HTR-8/SVneo (cell line): ENCODE measurements at regions not wholly inside any gene's neighbourhood (a gene's known extent, or its start where the extent isn't known, plus 50 kb on each side); places are given as distances from the start of the nearest gene placed in this dataset.
"Not testable (repeated sequence)": the region's sequence is repeated elsewhere in the genome, so short reads cannot be mapped to it uniquely, and the experiment has no call there.

Source experiments
- DNase-seq: peaks from one replicate; pipeline ENCODE4 v3.0.0; 2011; ENCODE audit warnings: low spot score, mixed read lengths; ENCODE audit not compliant: insufficient read length
- FAIRE-seq: peaks from 2 replicates; lab custom pipeline; 2011; peaks lifted over from hg19 to GRCh38; lab: Jason Lieb, UNC

DNA sequence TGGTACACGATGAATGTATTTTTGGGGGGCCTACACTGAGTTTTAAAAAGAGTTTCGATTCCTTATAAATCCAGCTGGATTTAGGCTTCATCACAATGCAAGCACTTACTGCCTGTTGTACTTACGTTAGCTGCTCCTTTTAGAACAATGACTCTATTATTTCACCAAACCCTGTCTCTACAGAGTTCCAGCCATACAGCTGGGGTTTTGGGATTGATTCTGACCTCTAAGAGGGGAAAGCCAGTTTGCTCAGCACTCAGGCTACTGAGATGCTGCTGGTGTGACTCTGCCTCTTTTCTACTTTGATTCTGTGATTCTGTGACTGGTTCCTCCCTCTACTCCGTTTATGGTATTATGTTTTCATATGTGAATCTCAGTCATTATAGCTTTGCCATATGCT lies 329.7 kb downstream of the ABCC12 start:
- FAIRE-seq, result no peak
- no peak for DNase-seq

DNA sequence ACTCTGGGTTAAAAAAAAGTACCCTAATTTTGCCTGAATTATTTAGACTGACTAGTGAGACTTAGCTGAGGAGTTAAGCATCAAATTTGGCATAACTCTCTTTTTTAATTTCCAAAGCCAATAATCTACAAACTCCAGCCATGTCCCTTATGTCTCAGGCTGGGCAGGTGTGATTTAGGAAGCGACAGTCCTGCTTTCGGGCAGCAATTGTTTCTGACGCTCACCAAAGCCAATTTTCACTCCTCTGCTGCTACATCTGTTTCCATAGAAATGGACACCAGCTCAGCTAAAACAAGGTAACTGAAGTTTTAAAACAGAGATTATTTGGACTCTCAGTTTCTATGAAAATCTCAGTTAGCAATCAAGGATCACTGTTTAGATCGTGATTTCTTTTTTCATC lies 338.7 kb downstream of the ABCC12 start:
- DNase-seq (no peak), FAIRE-seq (no peak)

DNA sequence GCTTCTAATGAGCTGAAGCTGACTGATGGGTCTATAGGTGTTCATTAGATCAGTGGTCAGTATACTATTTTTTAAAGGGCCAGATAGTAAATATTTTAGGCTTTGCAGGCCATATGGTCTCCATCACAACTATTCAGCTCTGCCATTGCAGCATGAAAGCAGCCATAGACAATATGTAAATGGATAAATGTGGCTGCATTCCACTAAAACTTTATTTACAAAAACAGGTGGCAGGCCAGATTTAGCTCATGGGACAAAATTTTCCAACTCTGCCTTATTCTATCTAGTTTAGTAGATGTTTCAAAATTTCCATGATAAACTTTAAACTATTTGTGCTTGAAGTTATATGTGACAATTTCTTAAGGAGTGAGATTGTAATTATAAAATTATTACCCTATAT lies 339.3 kb downstream of the ABCC12 start:
- no peak for FAIRE-seq
- no peak for DNase-seq

DNA sequence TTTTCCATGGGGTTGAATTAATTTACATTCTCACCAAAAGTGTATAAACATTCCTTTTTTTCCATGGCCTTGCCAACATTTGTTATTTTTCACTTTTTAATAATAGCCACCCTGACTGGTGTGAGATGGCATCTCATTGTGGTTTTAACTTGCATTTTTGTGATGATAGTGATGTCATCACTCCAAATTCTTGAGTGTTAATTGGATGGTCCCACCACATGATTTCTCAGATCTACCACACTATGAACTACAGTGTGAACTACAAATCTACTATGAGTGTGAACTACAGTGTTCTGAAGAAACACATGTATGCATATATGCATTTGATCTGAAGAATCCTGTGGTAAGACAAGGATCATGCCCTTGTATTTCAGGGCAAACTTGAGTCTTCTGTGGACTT lies 340.1 kb downstream of the ABCC12 start:
- no peak for FAIRE-seq
- no peak for DNase-seq

DNA sequence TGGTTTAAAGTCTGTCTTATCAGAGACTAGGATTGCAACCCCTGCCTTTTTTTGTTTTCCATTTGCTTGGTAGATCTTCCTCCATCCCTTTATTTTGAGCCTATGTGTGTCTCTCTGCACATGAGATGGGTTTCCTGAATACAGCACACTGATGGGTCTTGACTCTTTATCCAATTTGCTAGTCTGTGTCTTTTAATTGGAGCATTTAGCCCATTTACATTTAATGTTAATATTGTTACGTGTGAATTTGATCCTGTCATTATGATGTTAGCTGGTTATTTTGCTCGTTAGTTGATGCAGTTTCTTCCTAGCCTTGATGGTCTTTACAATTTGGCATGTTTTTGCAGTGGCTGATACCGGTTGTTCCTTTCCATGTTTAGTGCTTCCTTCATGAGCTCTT lies 344.0 kb downstream of the ABCC12 start:
- DNase-seq, FAIRE-seq: not testable (repeated sequence)

DNA sequence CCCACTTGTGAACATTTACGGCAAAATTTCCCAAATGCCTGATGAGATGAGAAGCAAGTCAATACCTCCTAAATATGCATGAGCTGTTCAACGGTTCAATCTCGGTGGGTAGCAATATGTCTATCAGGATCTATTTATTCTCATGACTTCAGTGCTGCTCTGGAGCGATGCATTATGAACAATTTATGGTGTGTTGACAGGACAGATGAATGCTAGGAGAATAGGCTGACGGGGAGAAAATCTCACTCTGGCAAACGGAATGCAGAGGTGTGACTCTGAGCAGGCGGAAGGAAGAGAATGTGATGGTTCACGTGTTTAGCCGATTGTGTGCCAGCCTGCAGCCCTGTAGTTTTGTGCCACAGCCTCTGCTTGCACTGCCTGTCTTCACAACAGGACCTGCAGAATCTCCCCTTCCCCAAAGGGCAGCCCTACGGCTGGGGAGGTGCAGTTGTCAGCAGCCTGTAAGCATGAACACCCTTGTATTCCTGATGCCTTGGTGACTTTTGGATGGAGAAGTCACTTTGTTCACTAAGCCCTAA lies 345.2 kb downstream of the PHKB start:
- no peak for DNase-seq
- FAIRE-seq, result no peak

DNA sequence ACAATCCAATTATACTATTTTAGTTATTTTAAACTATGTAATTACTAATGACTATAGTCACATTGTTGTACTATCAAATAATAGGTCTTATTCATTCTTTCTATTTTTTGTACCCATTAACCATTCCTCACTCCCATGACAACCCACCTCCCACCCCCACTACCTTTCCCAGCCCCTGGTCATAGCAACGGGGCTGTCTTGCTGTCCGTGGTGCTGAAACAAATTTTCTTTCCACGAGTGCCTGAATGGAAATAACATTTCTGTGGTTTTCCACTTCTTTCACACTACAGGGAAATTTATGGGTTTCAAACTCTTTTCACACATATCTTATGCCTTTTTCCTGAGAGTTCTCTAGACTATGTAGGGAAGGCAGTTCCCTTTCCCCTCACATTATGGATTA lies 326.6 kb downstream of the PHKB start:
- FAIRE-seq, result no peak
- no peak for DNase-seq

DNA sequence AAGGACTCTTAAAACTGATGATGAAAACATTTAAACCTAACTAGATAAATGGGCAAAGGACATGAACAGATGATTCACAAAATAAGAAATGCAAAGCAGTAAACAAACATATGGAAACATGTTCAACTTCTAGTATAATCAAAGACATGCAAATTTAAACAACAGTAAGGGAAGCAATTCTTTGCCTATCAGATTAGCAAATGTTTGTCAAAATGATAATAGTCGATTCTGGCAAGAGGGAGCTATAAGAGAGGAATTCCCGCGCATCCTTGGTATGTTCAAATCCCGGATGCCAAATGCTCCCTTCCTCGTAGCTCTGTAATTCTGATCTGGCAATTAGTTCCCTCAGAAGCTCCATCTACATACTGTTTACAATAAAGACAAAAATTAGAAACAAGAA lies 320.5 kb downstream of the PHKB start:
- FAIRE-seq (no peak), DNase-seq (no peak)

DNA sequence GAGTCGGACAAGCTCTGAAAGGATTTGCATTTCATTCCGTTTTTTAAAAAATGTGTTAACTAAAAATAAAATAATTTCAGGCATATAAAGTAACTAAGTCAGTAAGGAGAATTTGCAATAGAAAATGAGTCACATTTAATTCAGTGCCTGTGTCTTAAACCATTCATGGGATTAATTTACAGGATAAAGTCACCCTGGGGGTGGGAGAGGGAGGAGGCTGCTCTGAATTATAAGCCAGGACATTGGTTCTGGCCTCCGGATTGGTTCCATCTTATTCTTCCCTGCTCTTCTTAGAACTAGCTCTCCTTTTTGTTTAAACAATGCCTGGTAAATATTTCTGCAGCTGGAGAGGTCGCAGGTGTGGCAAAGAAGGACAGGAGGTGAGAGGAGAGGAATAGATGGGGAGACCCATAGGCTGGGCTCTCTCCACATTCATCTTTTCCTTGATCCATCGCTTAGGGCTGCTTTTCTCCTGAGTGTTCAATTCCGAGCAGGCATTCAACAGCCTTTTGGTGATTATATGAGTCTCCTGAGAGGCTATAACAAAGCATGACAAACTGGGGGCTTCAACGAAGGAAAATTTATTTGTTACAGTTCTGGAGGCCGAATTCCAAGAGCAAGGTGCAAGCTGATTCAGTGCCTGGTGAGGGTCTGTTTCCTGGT lies 319.2 kb downstream of the PHKB start:
- DNase-seq, result no peak
- no peak for FAIRE-seq

DNA sequence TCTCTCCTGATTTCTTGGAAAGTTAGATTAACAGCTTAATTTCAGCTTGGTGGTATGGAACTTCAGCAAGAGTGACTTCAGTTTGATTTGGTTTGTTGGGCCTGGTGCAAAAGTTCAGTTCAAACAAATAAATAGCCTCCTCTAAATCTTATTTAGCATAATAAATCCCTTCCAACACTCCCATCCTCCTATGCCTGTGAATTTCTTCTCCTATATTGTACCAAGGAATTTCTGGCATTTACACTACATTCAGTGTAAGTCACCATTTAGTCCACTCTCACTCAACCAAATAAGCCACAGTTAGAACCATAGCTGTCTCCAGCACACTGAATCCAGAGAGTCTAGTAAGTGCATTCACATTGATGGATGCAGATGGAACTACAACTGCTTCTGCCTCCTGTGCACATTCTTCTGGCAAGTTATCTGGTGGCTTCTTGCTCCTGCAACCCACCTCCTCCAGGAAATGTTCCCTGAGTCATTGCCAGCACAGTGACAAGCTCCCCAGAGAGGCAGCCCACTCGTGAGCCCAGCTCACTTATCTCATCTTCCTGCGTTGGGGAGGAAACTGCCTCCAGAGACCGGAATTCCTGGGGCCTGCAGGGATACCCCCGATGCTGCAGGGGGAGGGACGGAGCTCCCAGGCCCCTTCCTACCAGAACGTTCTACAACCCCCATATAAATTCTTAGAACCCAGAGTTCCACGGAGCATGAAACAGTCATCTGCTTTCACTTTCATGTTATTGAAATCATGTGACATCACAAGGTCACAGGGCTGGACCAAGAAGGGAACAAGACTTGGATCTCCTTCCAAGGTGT lies 318.3 kb downstream of the PHKB start:
- DNase-seq, result no peak
- no peak for FAIRE-seq

DNA sequence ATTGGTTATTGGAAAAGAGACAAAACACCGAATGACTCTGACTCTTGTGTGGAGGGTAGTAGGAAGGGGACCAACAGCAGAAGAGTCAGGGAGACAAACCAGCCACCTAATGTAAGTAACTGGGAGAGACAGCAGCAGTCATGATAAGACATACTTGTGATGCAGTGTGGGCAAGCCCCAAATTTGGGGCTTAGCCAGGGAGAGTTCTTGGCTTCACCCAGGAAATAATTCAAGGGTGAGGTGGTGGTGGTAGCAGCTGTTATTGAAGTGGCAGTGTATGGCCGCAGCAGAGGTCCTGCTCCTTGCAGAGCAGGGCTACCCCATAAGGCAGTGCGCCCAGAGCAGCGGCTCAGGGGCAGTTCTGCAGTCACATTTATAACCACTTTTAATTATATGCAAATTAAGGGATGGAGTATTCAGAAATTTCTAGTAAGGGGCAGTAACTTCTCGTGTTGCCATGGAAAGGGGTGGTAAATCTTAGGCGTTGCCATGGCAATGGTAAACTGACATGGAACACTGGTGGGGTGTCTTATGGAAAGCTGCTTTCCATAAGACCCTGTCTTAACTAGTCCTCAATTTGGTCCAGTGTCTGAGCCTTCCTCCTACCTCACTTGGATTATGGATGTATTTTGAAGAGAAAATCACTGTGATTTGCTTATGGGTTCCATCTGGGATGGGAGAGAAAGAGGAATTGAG lies 317.1 kb downstream of the PHKB start:
- FAIRE-seq (no peak), DNase-seq (no peak)

DNA sequence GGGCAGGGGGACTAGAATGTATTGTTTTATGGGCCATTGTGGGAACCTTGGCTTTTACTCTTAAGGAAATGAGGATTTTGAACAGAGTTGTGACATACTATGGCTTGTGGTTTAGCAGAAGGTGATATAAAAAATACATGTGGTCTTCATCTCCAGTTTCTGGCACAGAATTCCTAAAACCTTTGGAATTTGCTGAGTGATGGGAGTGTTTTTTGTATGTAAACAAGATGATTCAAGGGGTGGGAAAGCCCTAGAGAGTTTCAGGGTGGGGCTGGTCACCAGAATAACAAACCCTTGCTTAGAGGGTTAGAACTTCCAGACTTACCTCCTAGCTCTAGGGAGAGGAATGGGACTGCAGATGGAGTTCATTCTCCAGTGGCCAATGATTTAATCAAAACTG lies 316.1 kb downstream of the PHKB start:
- DNase-seq (no peak), FAIRE-seq (no peak)

DNA sequence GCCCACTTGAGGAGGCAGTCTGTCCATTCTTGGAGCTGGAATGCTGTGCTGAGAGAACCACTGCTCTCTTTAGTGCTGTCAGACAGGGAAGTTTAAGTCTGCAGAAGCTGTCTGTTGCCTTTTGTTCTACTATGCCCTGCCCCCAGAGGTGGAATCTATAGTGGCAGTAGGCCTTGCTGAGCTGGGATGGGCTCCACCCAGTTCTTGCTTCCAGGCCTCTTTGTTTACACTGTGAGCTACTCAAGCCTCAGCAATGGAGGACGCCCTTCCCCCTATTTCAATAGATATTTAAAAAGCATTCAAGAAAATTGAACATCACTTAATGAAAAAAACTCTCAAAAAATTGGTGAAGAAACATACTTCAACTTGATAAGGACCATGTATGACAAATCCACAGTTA lies 313.5 kb downstream of the PHKB start:
- FAIRE-seq (no peak), DNase-seq (no peak)

DNA sequence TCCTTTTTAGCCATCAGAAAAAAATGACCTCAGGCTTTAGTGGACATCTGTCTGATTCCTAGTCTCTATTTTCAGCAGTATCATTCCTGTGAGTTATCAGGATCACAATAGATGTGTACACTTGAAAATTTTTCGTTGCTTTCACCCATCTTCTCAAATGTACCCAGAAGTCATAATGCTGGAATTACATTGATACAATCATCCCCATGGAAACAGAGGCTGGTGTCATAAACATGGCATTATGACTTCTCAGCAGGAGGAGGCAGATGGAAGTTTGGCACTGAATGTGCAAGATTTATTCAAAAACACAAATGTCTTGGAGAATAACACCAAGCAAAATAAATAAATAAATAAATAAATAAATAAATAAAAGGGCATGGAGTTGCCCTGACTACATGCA lies 292.5 kb downstream of the PHKB start:
- FAIRE-seq (no peak), DNase-seq (no peak)
